Ishikawa (cell line): ENCODE measurements at regions not wholly inside any gene's neighbourhood (a gene's known extent, or its start where the extent isn't known, plus 50 kb on each side); places are given as distances from the start of the nearest gene placed in this dataset.

Experiments
- CEBPB ChIP-seq: IDR thresholded peaks from 2 replicates; pipeline ENCODE4 v1.6.1; 2012
- CREB1 ChIP-seq: IDR thresholded peaks from 2 replicates; pipeline ENCODE4 v1.6.1; 2012; ENCODE audit warnings: low read depth
- EGR1 ChIP-seq: IDR thresholded peaks from 2 replicates; pipeline ENCODE4 v1.6.1; 2012
- EP300 ChIP-seq: IDR thresholded peaks from 2 replicates; pipeline ENCODE4 v1.6.1; 2012; ENCODE audit warnings: borderline replicate concordance
- FOXM1 ChIP-seq: IDR thresholded peaks from 2 replicates; pipeline ENCODE4 v1.6.1; 2012; ENCODE audit warnings: low read depth, borderline replicate concordance
- NFIC ChIP-seq: IDR thresholded peaks from 2 replicates; pipeline ENCODE4 v1.6.1; 2012
- RAD21 ChIP-seq: IDR thresholded peaks from 2 replicates; pipeline ENCODE4 v1.6.1; 2012; ENCODE audit warnings: low read depth
- TAF1 ChIP-seq: IDR thresholded peaks from 2 replicates; pipeline ENCODE4 v1.6.1; 2012; ENCODE audit warnings: low read depth, mild to moderate bottlenecking
- TCF12 ChIP-seq: IDR thresholded peaks from 2 replicates; pipeline ENCODE4 v1.6.1; 2012; ENCODE audit warnings: low read depth
- TEAD4 ChIP-seq: IDR thresholded peaks from 2 replicates; pipeline ENCODE4 v1.6.1; 2012
- YY1 ChIP-seq: IDR thresholded peaks from 2 replicates; pipeline ENCODE4 v1.6.1; 2012; ENCODE audit warnings: low read depth
- ZBTB7A ChIP-seq: IDR thresholded peaks from 2 replicates; pipeline ENCODE4 v1.6.1; 2012; ENCODE audit warnings: low read depth
- TF ChIP-seq, protein P1 (sequence below): IDR thresholded peaks from 2 replicates; pipeline ENCODE4 v1.6.1; 2012
- TF ChIP-seq, protein P2 (sequence below): IDR thresholded peaks from 2 replicates; pipeline ENCODE4 v1.6.1; 2012
- TF ChIP-seq, protein P3 (sequence below): IDR thresholded peaks from 2 replicates; pipeline ENCODE4 v1.6.1; 2012; ENCODE audit warnings: low read depth, mild to moderate bottlenecking

DNA sequence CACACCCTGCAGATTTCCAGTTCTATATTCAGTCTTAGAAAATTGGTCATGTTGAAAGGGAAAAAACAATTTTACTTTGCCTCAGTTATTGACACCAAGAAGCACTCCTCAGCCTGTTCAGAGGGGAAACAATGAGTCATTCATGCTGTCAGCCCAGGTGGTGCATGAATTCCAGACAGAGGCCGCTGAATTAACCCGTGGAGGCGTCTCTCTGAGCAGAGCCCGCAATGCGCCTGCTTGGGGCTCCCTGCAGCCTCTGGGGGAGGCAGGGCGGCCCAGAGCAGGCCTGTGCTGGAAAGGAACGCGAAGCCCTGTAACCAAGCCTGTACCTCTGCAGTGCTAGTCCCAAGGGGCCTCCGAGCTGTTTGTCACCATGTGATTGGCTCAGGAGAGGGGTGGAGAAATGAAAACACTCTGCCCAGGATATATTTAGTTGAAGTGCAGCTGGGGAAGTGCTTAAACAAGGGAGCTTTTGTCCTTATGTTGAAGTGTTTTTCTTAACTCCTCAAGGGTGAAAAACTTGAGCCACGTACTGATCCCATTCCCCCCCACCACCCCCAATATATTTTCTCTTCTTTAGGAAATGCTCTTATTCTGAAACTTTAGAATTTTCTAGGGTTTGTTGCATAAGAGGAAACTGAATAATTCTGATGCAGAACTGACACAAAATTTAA, 68.3 kb upstream of the CHD2 start:
- no peak for TF ChIP-seq EGR1
- TF ChIP-seq, protein P1, sequence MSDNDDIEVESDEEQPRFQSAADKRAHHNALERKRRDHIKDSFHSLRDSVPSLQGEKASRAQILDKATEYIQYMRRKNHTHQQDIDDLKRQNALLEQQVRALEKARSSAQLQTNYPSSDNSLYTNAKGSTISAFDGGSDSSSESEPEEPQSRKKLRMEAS = peak; percentile 84
- TF ChIP-seq EP300 = peak; percentile 85; the same call in 1 of the 2 replicates
- no peak for TF ChIP-seq CEBPB
- no peak for TF ChIP-seq RAD21
- no peak for TF ChIP-seq YY1
- TF ChIP-seq, protein P2, sequence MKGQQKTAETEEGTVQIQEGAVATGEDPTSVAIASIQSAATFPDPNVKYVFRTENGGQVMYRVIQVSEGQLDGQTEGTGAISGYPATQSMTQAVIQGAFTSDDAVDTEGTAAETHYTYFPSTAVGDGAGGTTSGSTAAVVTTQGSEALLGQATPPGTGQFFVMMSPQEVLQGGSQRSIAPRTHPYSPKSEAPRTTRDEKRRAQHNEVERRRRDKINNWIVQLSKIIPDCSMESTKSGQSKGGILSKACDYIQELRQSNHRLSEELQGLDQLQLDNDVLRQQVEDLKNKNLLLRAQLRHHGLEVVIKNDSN = peak; percentile 28; the same call in 1 of the 2 replicates
- peak; percentile 52 for TF ChIP-seq NFIC
- TF ChIP-seq, protein P3, sequence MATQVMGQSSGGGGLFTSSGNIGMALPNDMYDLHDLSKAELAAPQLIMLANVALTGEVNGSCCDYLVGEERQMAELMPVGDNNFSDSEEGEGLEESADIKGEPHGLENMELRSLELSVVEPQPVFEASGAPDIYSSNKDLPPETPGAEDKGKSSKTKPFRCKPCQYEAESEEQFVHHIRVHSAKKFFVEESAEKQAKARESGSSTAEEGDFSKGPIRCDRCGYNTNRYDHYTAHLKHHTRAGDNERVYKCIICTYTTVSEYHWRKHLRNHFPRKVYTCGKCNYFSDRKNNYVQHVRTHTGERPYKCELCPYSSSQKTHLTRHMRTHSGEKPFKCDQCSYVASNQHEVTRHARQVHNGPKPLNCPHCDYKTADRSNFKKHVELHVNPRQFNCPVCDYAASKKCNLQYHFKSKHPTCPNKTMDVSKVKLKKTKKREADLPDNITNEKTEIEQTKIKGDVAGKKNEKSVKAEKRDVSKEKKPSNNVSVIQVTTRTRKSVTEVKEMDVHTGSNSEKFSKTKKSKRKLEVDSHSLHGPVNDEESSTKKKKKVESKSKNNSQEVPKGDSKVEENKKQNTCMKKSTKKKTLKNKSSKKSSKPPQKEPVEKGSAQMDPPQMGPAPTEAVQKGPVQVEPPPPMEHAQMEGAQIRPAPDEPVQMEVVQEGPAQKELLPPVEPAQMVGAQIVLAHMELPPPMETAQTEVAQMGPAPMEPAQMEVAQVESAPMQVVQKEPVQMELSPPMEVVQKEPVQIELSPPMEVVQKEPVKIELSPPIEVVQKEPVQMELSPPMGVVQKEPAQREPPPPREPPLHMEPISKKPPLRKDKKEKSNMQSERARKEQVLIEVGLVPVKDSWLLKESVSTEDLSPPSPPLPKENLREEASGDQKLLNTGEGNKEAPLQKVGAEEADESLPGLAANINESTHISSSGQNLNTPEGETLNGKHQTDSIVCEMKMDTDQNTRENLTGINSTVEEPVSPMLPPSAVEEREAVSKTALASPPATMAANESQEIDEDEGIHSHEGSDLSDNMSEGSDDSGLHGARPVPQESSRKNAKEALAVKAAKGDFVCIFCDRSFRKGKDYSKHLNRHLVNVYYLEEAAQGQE = no peak
- TF ChIP-seq TCF12 = peak; percentile 94
- TF ChIP-seq TAF1 = peak; percentile 45; the same call in 1 of the 2 replicates
- no peak for TF ChIP-seq ZBTB7A
- peak; percentile 84 for TF ChIP-seq TEAD4
- TF ChIP-seq FOXM1 = no peak; the same call in 1 of the 2 replicates
- no peak for TF ChIP-seq CREB1

DNA sequence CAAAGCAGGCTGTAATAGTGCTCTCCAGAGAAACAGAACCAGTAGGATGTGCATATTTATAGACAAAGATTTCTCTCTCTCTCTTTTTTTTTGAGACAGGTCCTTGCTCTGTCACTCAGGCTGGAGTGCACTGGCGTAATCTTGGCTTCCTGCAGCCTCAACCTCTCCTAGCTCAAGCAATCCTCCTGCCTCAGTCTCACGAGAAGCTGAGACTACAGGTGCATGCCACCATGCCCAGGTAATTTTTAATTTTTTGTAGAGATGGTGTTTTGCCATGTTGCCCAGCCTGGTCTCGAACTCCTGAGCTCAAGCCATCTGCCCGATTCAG, 67.1 kb upstream of the CHD2 start:
- TF ChIP-seq, protein P3 = no peak
- TF ChIP-seq NFIC (no peak), TAF1 (no peak), CREB1 (no peak), YY1 (no peak), TEAD4 (no peak), EGR1 (no peak), RAD21 (no peak), ZBTB7A (no peak), CEBPB (no peak), EP300 (no peak), TCF12 (no peak), FOXM1 (no peak)
- TF ChIP-seq, protein P2 = no peak
- TF ChIP-seq, protein P1 = no peak

DNA sequence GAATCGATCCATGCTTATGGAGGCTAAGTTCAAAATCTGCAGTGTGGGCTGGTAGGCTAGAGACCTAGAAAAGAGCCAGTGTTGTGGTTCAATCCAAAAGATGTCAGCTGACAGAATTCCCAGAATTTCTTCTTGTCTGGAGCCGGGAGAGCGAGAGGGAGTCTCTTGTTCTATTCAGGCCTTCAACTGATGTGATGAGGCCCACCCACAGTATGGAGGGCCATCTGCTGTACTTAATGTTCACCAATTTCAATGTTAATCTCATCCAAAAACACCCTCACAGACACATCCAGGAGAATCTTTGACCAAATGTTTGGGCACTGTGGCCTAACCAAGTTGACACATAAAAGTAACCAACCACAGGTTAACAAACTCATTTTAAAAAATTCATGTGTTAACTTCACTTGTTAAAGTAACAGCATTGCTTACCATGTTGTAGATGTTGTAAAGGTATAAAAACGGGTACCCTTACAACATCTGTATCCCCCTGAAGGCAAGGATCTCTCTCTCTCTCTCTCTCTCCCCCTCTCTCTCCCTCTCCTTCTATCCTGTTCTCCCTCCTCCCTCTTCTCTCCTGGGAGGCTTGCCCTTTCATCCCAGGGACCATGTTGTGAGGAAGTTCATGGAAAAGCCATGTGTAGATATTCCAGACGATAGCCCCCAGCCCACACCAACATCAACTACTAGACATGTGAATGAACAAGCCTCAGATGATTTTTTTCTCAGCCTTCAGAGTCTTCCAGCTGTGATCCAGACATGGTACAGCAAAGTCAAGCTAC, 66.4 kb upstream of the CHD2 start:
- TF ChIP-seq TAF1 (no peak), TCF12 (no peak), TEAD4 (no peak), EGR1 (no peak), EP300 (no peak), NFIC (no peak), CEBPB (no peak), RAD21 (no peak), ZBTB7A (no peak), FOXM1 (no peak), CREB1 (no peak), YY1 (no peak)
- TF ChIP-seq, protein P2 = no peak
- TF ChIP-seq, protein P1 = no peak
- TF ChIP-seq, protein P3 = no peak
